HEK293 (cell line): ENCODE measurements at regions not wholly inside any gene's neighbourhood (a gene's known extent, or its start where the extent isn't known, plus 50 kb on each side); places are given as distances from the start of the nearest gene placed in this dataset.

Source experiments
- CTCF ChIA-PET: fragments of 350-600 bp; formaldehyde crosslinking; extraction: SDS; loops from one replicate; lab custom pipeline; 2021; ENCODE audit warnings: antibody characterized with exemption; lab: Yijun Ruan, JAX
- POLR2A ChIA-PET: fragments of 300-600 bp; formaldehyde crosslinking; extraction: SDS; loops from one replicate; lab custom pipeline; 2020; ENCODE audit warnings: antibody characterized with exemption, inconsistent platforms; lab: Yijun Ruan, JAX
- H3K27ac ChIP-seq: fragments of 200-500 bp; sonication (Bioruptor generic); 2 replicates; pipeline ENCODE4 v1.5.1; 2014; ENCODE audit warnings: low read depth, low read length, control low read depth, inconsistent platforms; ENCODE audit errors: extremely low read depth
- H3K36me3 ChIP-seq, 2 experiments: fragments of 200-500 bp in 1 of 2; sonication (Bioruptor generic) in 1 of 2; 1 replicate in 1 of 2; 2 replicates in 1 of 2; pipeline ENCODE4 v1.5.1; 2014 to 2017; ENCODE audit warnings: inconsistent platforms in 2 of 2, low read length in 2 of 2; ENCODE audit not compliant: control insufficient read depth in 2 of 2, insufficient read depth in 1 of 2
- H3K4me1 ChIP-seq: fragments of 200-500 bp; sonication (Bioruptor generic); 2 replicates; pipeline ENCODE4 v1.5.1; 2014; ENCODE audit warnings: mild to moderate bottlenecking, low read length, inconsistent platforms; ENCODE audit not compliant: control insufficient read depth, insufficient read depth
- H3K4me3 ChIP-seq: 2 replicates; pipeline ENCODE4 v1.5.1; 2011; ENCODE audit warnings: low read depth, mild to moderate bottlenecking, control low read depth, low read length, moderate library complexity
- H3K9me3 ChIP-seq: fragments of 200-500 bp; sonication (Bioruptor generic); 2 replicates; pipeline ENCODE4 v1.5.1; 2014; ENCODE audit warnings: low read depth, low read length, inconsistent platforms; ENCODE audit not compliant: control insufficient read depth, insufficient read depth
- AEBP2 ChIP-seq: fragments of 450-650 bp; formaldehyde crosslinking; IDR thresholded peaks from 2 replicates; pipeline ENCODE4 v1.5.1; 2016; ENCODE audit warnings: missing biosample characterization, missing genetic modification characterization, borderline replicate concordance
- EGR2 ChIP-seq: fragments of 450-650 bp; formaldehyde crosslinking; IDR thresholded peaks from 2 replicates; pipeline ENCODE4 v1.5.1; 2016; ENCODE audit warnings: low read depth, missing biosample characterization, missing genetic modification characterization
- FEZF1 ChIP-seq: fragments of 450-650 bp; formaldehyde crosslinking; IDR thresholded peaks from 2 replicates; pipeline ENCODE4 v1.5.1; 2016; ENCODE audit warnings: missing biosample characterization, missing genetic modification characterization
- GLIS1 ChIP-seq: fragments of 450-650 bp; formaldehyde crosslinking; IDR thresholded peaks from 2 replicates; pipeline ENCODE4 v1.5.1; 2016; ENCODE audit warnings: missing biosample characterization, missing genetic modification characterization
- HOXD13 ChIP-seq: sonication (generic); formaldehyde crosslinking; IDR thresholded peaks from 2 replicates; pipeline ENCODE4 v1.8.0; 2022; ENCODE audit warnings: missing genetic modification reagents, borderline replicate concordance
- IKZF3 ChIP-seq: fragments of 450-650 bp; IDR thresholded peaks from 2 replicates; pipeline ENCODE4 v1.5.0; 2018; ENCODE audit warnings: missing biosample characterization, mild to moderate bottlenecking, missing genetic modification characterization, moderate library complexity
- PRDM1 ChIP-seq: fragments of 450-650 bp; formaldehyde crosslinking; IDR thresholded peaks from 2 replicates; pipeline ENCODE4; 2016; ENCODE audit warnings: missing biosample characterization, missing genetic modification characterization
- SP3 ChIP-seq: fragments of 450-650 bp; formaldehyde crosslinking; IDR thresholded peaks from 2 replicates; pipeline ENCODE4 v1.5.1; 2016; ENCODE audit warnings: missing biosample characterization, missing genetic modification characterization
- WT1 ChIP-seq: fragments of 450-650 bp; formaldehyde crosslinking; IDR thresholded peaks from 2 replicates; pipeline ENCODE4 v1.5.1; 2016; ENCODE audit warnings: missing biosample characterization, missing genetic modification characterization
- YY1 ChIP-seq: fragments of 450-650 bp; formaldehyde crosslinking; IDR thresholded peaks from 2 replicates; pipeline ENCODE4 v1.5.1; 2018; ENCODE audit warnings: missing biosample characterization, missing genetic modification characterization
- YY2 ChIP-seq: fragments of 450-650 bp; formaldehyde crosslinking; IDR thresholded peaks from 2 replicates; pipeline ENCODE4 v1.5.1; 2016; ENCODE audit warnings: missing biosample characterization, missing genetic modification characterization
- ZBTB17 ChIP-seq: fragments of 450-650 bp; formaldehyde crosslinking; IDR thresholded peaks from 2 replicates; pipeline ENCODE4 v1.5.1; 2016; ENCODE audit warnings: missing biosample characterization, missing genetic modification characterization
- ZBTB7A ChIP-seq: fragments of 450-650 bp; formaldehyde crosslinking; IDR thresholded peaks from 2 replicates; pipeline ENCODE4 v1.5.1; 2016; ENCODE audit warnings: low read depth, missing biosample characterization, missing genetic modification characterization
- ZNF112 ChIP-seq: fragments of 450-650 bp; formaldehyde crosslinking; IDR thresholded peaks from 2 replicates; pipeline ENCODE4 v1.5.0; 2017; ENCODE audit warnings: missing biosample characterization, missing genetic modification characterization
- ZNF121 ChIP-seq: fragments of 450-650 bp; formaldehyde crosslinking; IDR thresholded peaks from 2 replicates; pipeline ENCODE4 v1.5.1; 2016; ENCODE audit warnings: missing biosample characterization, missing genetic modification characterization
- ZNF155 ChIP-seq: fragments of 450-650 bp; formaldehyde crosslinking; IDR thresholded peaks from 2 replicates; pipeline ENCODE4 v1.5.1; 2016; ENCODE audit warnings: missing biosample characterization, missing genetic modification characterization
- ZNF169 ChIP-seq: fragments of 450-650 bp; formaldehyde crosslinking; IDR thresholded peaks from 2 replicates; pipeline ENCODE4 v1.5.1; 2016; ENCODE audit warnings: missing biosample characterization, missing genetic modification characterization
- ZNF175 ChIP-seq: fragments of 450-650 bp; formaldehyde crosslinking; IDR thresholded peaks from 2 replicates; pipeline ENCODE4 v1.5.1; 2016; ENCODE audit warnings: missing biosample characterization, missing genetic modification characterization
- ZNF280D ChIP-seq: fragments of 450-650 bp; formaldehyde crosslinking; IDR thresholded peaks from 2 replicates; pipeline ENCODE4 v1.5.1; 2016; ENCODE audit warnings: missing biosample characterization, missing genetic modification characterization
- ZNF292 ChIP-seq: fragments of 450-650 bp; formaldehyde crosslinking; IDR thresholded peaks from 2 replicates; pipeline ENCODE4 v1.5.1; 2016; ENCODE audit warnings: low read depth, missing biosample characterization, missing genetic modification characterization, borderline replicate concordance
- ZNF544 ChIP-seq: fragments of 450-650 bp; formaldehyde crosslinking; IDR thresholded peaks from 2 replicates; pipeline ENCODE4 v1.5.0; 2017; ENCODE audit warnings: missing biosample characterization, missing genetic modification characterization
- ZNF549 ChIP-seq: fragments of 450-650 bp; IDR thresholded peaks from 2 replicates; pipeline ENCODE4 v1.5.1; 2018; ENCODE audit warnings: missing biosample characterization, missing genetic modification characterization, mild to moderate bottlenecking, inconsistent platforms, moderate library complexity
- ZNF555 ChIP-seq: fragments of 450-650 bp; formaldehyde crosslinking; conservative IDR thresholded peaks from 2 replicates; pipeline ENCODE4 v1.5.1; 2017; ENCODE audit warnings: missing biosample characterization, mild to moderate bottlenecking, missing genetic modification characterization, inconsistent platforms
- ZNF561 ChIP-seq: fragments of 450-650 bp; IDR thresholded peaks from 2 replicates; pipeline ENCODE4 v1.5.1; 2018; ENCODE audit warnings: missing biosample characterization, missing genetic modification characterization, borderline replicate concordance
- ZNF596 ChIP-seq: fragments of 450-650 bp; IDR thresholded peaks from 2 replicates; pipeline ENCODE4 v1.5.0; 2018; ENCODE audit warnings: missing biosample characterization, mild to moderate bottlenecking, missing genetic modification characterization, moderate library complexity
- ZNF600 ChIP-seq: fragments of 450-650 bp; formaldehyde crosslinking; IDR thresholded peaks from 2 replicates; pipeline ENCODE4 v1.5.1; 2016; ENCODE audit warnings: missing biosample characterization, missing genetic modification characterization
- ZNF677 ChIP-seq: fragments of 450-650 bp; IDR thresholded peaks from 2 replicates; pipeline ENCODE4 v1.5.0; 2018; ENCODE audit warnings: missing biosample characterization, mild to moderate bottlenecking, missing genetic modification characterization, moderate library complexity
- ZNF692 ChIP-seq: fragments of 450-650 bp; formaldehyde crosslinking; IDR thresholded peaks from 2 replicates; pipeline ENCODE4 v1.5.1; 2016; ENCODE audit warnings: missing biosample characterization, missing genetic modification characterization
- ZNF707 ChIP-seq: fragments of 450-650 bp; formaldehyde crosslinking; IDR thresholded peaks from 2 replicates; pipeline ENCODE4 v1.5.1; 2016; ENCODE audit warnings: missing biosample characterization, missing genetic modification characterization
- ZSCAN18 ChIP-seq: fragments of 450-650 bp; formaldehyde crosslinking; IDR thresholded peaks from 2 replicates; pipeline ENCODE4 v1.5.1; 2016; ENCODE audit warnings: missing biosample characterization, missing genetic modification characterization
- ZXDB ChIP-seq: fragments of 450-650 bp; formaldehyde crosslinking; IDR thresholded peaks from 2 replicates; pipeline ENCODE4 v1.5.1; 2016; ENCODE audit warnings: missing biosample characterization, missing genetic modification characterization

- Histone ChIP-seq H3K4me1 (no peaks in the 10 kb centered on the region), H3K4me3 (no peak overlapping the region), H3K36me3 (no peaks in the 10 kb centered on the region), H3K27ac (no peak overlapping the region), H3K9me3 (no peaks in the 10 kb centered on the region)
- POLR2A ChIA-PET, result no interaction called here
- CTCF ChIA-PET, result interaction anchor here (1.7 kb wide), 1 partner anchor 21 kb away, joined by 9 read pairs; no protein-coding TSS in a partner anchor
- TF ChIP-seq ZNF555 (tag by site-specific recombination) (no peak), YY1 (tag by site-specific recombination) (no peak), HOXD13 (CRISPR knock-in tag) (no peak), ZNF707 (no peak), ZNF292 (tag by site-specific recombination) (no peak), ZNF692 (tag by site-specific recombination) (no peak), ZBTB7A (tag by site-specific recombination) (no peak), ZNF112 (tag by site-specific recombination) (no peak), GLIS1 (tag by site-specific recombination) (no peak), EGR2 (tag by site-specific recombination) (no peak), ZNF600 (tag by site-specific recombination) (no peak), ZNF677 (tag by site-specific recombination) (no peak), AEBP2 (tag by site-specific recombination) (no peak), ZXDB (tag by site-specific recombination) (no peak), WT1 (tag by site-specific recombination) (no peak), PRDM1 (tag by site-specific recombination) (no peak), ZNF175 (no peak), SP3 (tag by site-specific recombination) (no peak), ZNF169 (tag by site-specific recombination) (no peak)
Observed at GRCh38 chr11:70834984-70835560, 417.3 kb downstream of the SHANK2 start.

GRCh38 chr11:70836071-70836470 lies 416.3 kb downstream of the SHANK2 start:
- ChIA-PET POLR2A (no interaction called here), CTCF (no interaction called here)
- no peaks in the 10 kb centered on the region for H3K4me1 ChIP-seq
- no peak overlapping the region for H3K27ac ChIP-seq
- H3K36me3 ChIP-seq, result no peaks in the 10 kb centered on the region
- H3K9me3 ChIP-seq, result no peaks in the 10 kb centered on the region
- H3K4me3 ChIP-seq, result no peak overlapping the region
- TF ChIP-seq FEZF1 (tag by site-specific recombination) (no peak), ZNF280D (tag by site-specific recombination) (no peak), IKZF3 (no peak), SP3 (tag by site-specific recombination) (no peak), YY2 (tag by site-specific recombination) (no peak), ZNF561 (tag by site-specific recombination) (no peak), ZNF169 (tag by site-specific recombination) (no peak), ZSCAN18 (tag by site-specific recombination) (no peak), ZNF555 (tag by site-specific recombination) (no peak), ZNF121 (tag by site-specific recombination) (no peak), ZNF596 (tag by site-specific recombination) (no peak), ZNF544 (no peak), ZNF155 (tag by site-specific recombination) (no peak), ZBTB17 (no peak), ZNF549 (tag by site-specific recombination) (no peak)
